Activated T-cell treated with anti-CD3 and anti-CD28 coated beads, Interleukin-2, amount 50 U/mL, for 1 hour (primary cell): ENCODE measurements at regions not wholly inside any gene's neighbourhood (a gene's known extent, or its start where the extent isn't known, plus 50 kb on each side); places are given as distances from the start of the nearest gene placed in this dataset.

Experiments
- DNase-seq: peaks from one replicate; pipeline ENCODE4 v3.0.0-alpha.2; 2020

- DNase-seq, result no peak
Measured at GRCh38 chr1:208807446-208808127, 563.4 kb upstream of the PLXNA2 start.

- DNase-seq, result no peak
Measured at GRCh38 chr1:208808301-208808700, 564.1 kb upstream of the PLXNA2 start.

- DNase-seq, result no peak
Measured at GRCh38 chr1:208809876-208810275, 565.7 kb upstream of the PLXNA2 start.

GRCh38 chr1:208818770-208819445 is 574.7 kb upstream of the PLXNA2 start:
- no peak for DNase-seq

GRCh38 chr1:208820580-208821212 is 576.5 kb upstream of the PLXNA2 start:
- no peak for DNase-seq

- no peak for DNase-seq
Measured at GRCh38 chr1:208821939-208822338, 577.8 kb upstream of the PLXNA2 start.

GRCh38 chr1:208825300-208825699 is 581.1 kb upstream of the PLXNA2 start:
- no peak for DNase-seq

- no peak for DNase-seq
Measured at GRCh38 chr1:208829595-208829994, 585.4 kb upstream of the PLXNA2 start.

- DNase-seq, result no peak
Measured at GRCh38 chr1:208834381-208835096, 590.4 kb upstream of the PLXNA2 start.

- no peak for DNase-seq
Measured at GRCh38 chr1:208835097-208835463, 590.9 kb upstream of the PLXNA2 start.

GRCh38 chr1:208835781-208836180 is 591.6 kb upstream of the PLXNA2 start:
- no peak for DNase-seq

- no peak for DNase-seq
Measured at GRCh38 chr1:208837242-208837641, 593.1 kb upstream of the PLXNA2 start.

GRCh38 chr1:208841436-208841835 is 597.3 kb upstream of the PLXNA2 start:
- DNase-seq, result no peak

GRCh38 chr1:208842451-208842850 is 598.3 kb upstream of the PLXNA2 start:
- no peak for DNase-seq

GRCh38 chr1:208844158-208844557 is 600.0 kb upstream of the PLXNA2 start:
- DNase-seq, result no peak

GRCh38 chr1:208848854-208849253 is 604.7 kb upstream of the PLXNA2 start:
- no peak for DNase-seq

- no peak for DNase-seq
Measured at GRCh38 chr1:208850442-208850841, 606.3 kb upstream of the PLXNA2 start.

- DNase-seq, result no peak
Measured at GRCh38 chr1:208851366-208851765, 607.2 kb upstream of the PLXNA2 start.

- no peak for DNase-seq
Measured at GRCh38 chr1:208852911-208853310, 608.7 kb upstream of the PLXNA2 start.

GRCh38 chr1:208855403-208855802 is 611.2 kb upstream of the PLXNA2 start:
- no peak for DNase-seq

- no peak for DNase-seq
Measured at GRCh38 chr1:208857465-208857864, 613.3 kb upstream of the PLXNA2 start.

GRCh38 chr1:208858738-208859137 is 614.6 kb upstream of the PLXNA2 start:
- DNase-seq, result no peak

- DNase-seq, result no peak
Measured at GRCh38 chr1:208864366-208864965, 620.3 kb upstream of the PLXNA2 start.
